HepG2 (cell line): ENCODE measurements at regions not wholly inside any gene's neighbourhood (a gene's known extent, or its start where the extent isn't known, plus 50 kb on each side); places are given as distances from the start of the nearest gene placed in this dataset.

Experiments
- ATAC-seq: fragments of 200-7000 bp; cut with Tn5 transposase; 3 replicates; pipeline ENCODE4 v1.9.1; 2020; ENCODE audit warnings: mild to moderate bottlenecking, moderate library complexity
- BruUV-seq: library from RNA; stranded (reverse); fragments of 400-500 nt; replicated peaks from 2 replicates; lab custom pipeline; 2021; lab: Mats Ljungman, UMichigan
- CTCF ChIA-PET: fragments of 300-600 bp; formaldehyde crosslinking; extraction: SDS; loops from one replicate; lab custom pipeline; 2021; ENCODE audit warnings: low total read pairs, inconsistent platforms, low intra/inter-chr PET ratio; lab: Yijun Ruan, JAX
- POLR2A ChIA-PET: fragments of 350-600 bp; sonication (Branson Sonifier 250); formaldehyde crosslinking; loops from one replicate; lab custom pipeline; 2020; ENCODE audit warnings: antibody characterized with exemption, inconsistent platforms; lab: Yijun Ruan, JAX
- DNase-seq: peaks from one replicate; pipeline ENCODE4 v3.0.0-alpha.2; 2015; ENCODE audit warnings: low spot score
- FAIRE-seq: peaks from 3 replicates; lab custom pipeline; 2011; peaks lifted over from hg19 to GRCh38; lab: Jason Lieb, UNC
- H2AFZ ChIP-seq: one replicate; pipeline ENCODE4 v1.6.1; 2011; ENCODE audit warnings: low read length, inconsistent platforms
- H3K27ac ChIP-seq: fragments of 300-600 bp; 3 replicates; pipeline ENCODE4 v1.8.0; 2011; ENCODE audit warnings: mixed run types, mild to moderate bottlenecking, mixed read lengths, low read length, inconsistent platforms; ENCODE audit not compliant: insufficient read depth; ENCODE audit errors: extremely low read length
- H3K27me3 ChIP-seq, 2 experiments: fragments of 200-600 bp in 1 of 2; 2 replicates in 1 of 2; 3 replicates in 1 of 2; pipeline versions ENCODE4 v1.6.0 to v1.8.0; 2011; ENCODE audit warnings: low read length in 2 of 2, mild to moderate bottlenecking in 2 of 2, moderate library complexity in 2 of 2, inconsistent platforms in 1 of 2; ENCODE audit not compliant: insufficient read depth in 2 of 2, control insufficient read depth in 1 of 2
- H3K36me3 ChIP-seq, 2 experiments: fragments of 200-600 bp in 1 of 2; replicated peaks in 1 of 2; 2 replicates in 1 of 2; 3 replicates in 1 of 2; pipeline versions ENCODE4 v1.5.1 to v1.8.0; 2011; ENCODE audit warnings: low read length in 2 of 2, inconsistent platforms in 1 of 2; ENCODE audit not compliant: insufficient read depth in 2 of 2, control insufficient read depth in 1 of 2
- H3K4me1 ChIP-seq: 2 replicates; pipeline ENCODE4 v1.5.1; 2012; ENCODE audit warnings: low read length, inconsistent platforms; ENCODE audit not compliant: insufficient read depth
- H3K4me2 ChIP-seq: 2 replicates; pipeline ENCODE4 v1.6.0; 2011; ENCODE audit warnings: low read depth, low read length, inconsistent platforms
- H3K4me3 ChIP-seq, 3 experiments: fragments of 200-600 bp in 1 of 3; sonication (generic), shearing (Covaris generic) in 1 of 3; replicated peaks in 1 of 3; 2 replicates each; pipeline ENCODE4 v1.5.1; 2011 to 2016; ENCODE audit warnings: low read length in 3 of 3, inconsistent platforms in 2 of 3, low read depth in 2 of 3, mild to moderate bottlenecking in 2 of 3, control low read depth in 1 of 3, mixed read lengths in 1 of 3; ENCODE audit not compliant: insufficient read depth in 1 of 3
- H3K79me2 ChIP-seq: one replicate; pipeline ENCODE4 v1.6.1; 2011; ENCODE audit warnings: low read length, inconsistent platforms; ENCODE audit not compliant: insufficient read depth
- H3K9ac ChIP-seq: 2 replicates; pipeline ENCODE4 v1.6.0; 2011; ENCODE audit warnings: mild to moderate bottlenecking, low read depth, low read length, inconsistent platforms; ENCODE audit not compliant: insufficient read depth
- H3K9me3 ChIP-seq: 2 replicates; pipeline ENCODE4 v1.5.1; 2012; ENCODE audit warnings: mild to moderate bottlenecking, low read length
- H4K20me1 ChIP-seq: 2 replicates; pipeline ENCODE4 v1.6.0; 2011; ENCODE audit warnings: inconsistent platforms, mild to moderate bottlenecking, low read length, moderate library complexity; ENCODE audit not compliant: insufficient read depth
- BATF2 ChIP-seq: sonication (generic); formaldehyde crosslinking; IDR thresholded peaks from 2 replicates; pipeline ENCODE4 v1.8.0; 2022; ENCODE audit warnings: mild to moderate bottlenecking, missing genetic modification reagents, moderate library complexity
- FOXP1 ChIP-seq, 2 experiments: fragments of 450-650 bp in 1 of 2; IDR thresholded peaks; 2 replicates each; pipeline ENCODE4 v1.6.1; 2017 to 2018; ENCODE audit warnings: antibody characterized with exemption in 1 of 2
- MAFF ChIP-seq: IDR thresholded peaks from 2 replicates; pipeline ENCODE4 v1.6.1; 2011; ENCODE audit warnings: low read depth, low read length, improper control_type of control experiment
- MAFK ChIP-seq, 2 experiments: IDR thresholded peaks in 1 of 2; conservative IDR thresholded peaks in 1 of 2; 2 replicates each; pipeline ENCODE4 v1.6.1; 2011; ENCODE audit warnings: improper control_type of control experiment in 2 of 2, low read length in 2 of 2
- ZNF362 ChIP-seq: sonication (generic); formaldehyde crosslinking; IDR thresholded peaks from 2 replicates; pipeline ENCODE4 v1.4.0; 2020; ENCODE audit warnings: missing genetic modification reagents, mild to moderate bottlenecking, borderline replicate concordance
- ZNF7 ChIP-seq: IDR thresholded peaks from 2 replicates; pipeline ENCODE4 v1.6.1; 2016; ENCODE audit warnings: missing biosample characterization, missing genetic modification reagents
- WGBS: methylation state at CpG from one replicate; pipeline ENCODE4 v1.1.6; 2017; ENCODE audit warnings: low lambda C conversion rate; 5-methylcytosine and 5-hydroxymethylcytosine counted together
- in situ Hi-C: cut with HindIII; loops from 2 replicates; pipeline ENCODE4 v1.10.0; 2017; ENCODE audit warnings: low pct_unique_long_range_greater_than_20kb; ENCODE audit not compliant: extremely low pct_ligation_motif_present
- intact Hi-C: fragments of 100-400 bp; cut with micrococcal nuclease; formaldehyde crosslinking; loops from one replicate; pipeline ENCODE4 v1.10.0; 2022; ENCODE audit not compliant: unreplicated experiment

- no peak for TF ChIP-seq BATF2 (CRISPR knock-in tag)
- no peak for TF ChIP-seq ZNF362 (CRISPR knock-in tag)
- no peak for TF ChIP-seq ZNF7
These were observed 1382.2 kb downstream of the PCDH18 start (continued) for GRCh38 chr4:136150046-136150445.

GRCh38 chr4:136136601-136137000, 1395.7 kb downstream of the PCDH18 start:
- ChIA-PET POLR2A (no interaction called here), CTCF (no interaction called here)
- H3K4me1 ChIP-seq, result no peaks in the 10 kb centered on the region
- no peak overlapping the region for H3K4me2 ChIP-seq
- FAIRE-seq (no peak), DNase-seq (no peak), ATAC-seq (no peak)
- H3K36me3 ChIP-seq, result no peaks in the 10 kb centered on the region
- peak; percentile 32 to 74; a peak in 3 of 4 replicates for TF ChIP-seq MAFK (conservative IDR thresholded peaks at IDR 0.05 in 1 of 2, IDR thresholded peaks at IDR 0.05 in 1 of 2; ENCODE audit: low read length in 2 of 2)
- peak; percentile 40; the same call in 1 of the 2 replicates for TF ChIP-seq MAFF
- no peak for TF ChIP-seq FOXP1 (IDR thresholded peaks at IDR 0.05)
- no peak for TF ChIP-seq FOXP1 (CRISPR knock-in tag; IDR thresholded peaks at IDR 0.05)
- intact Hi-C loops, result no loop called here
- 5% methylated on average over 3 of the region's 3 CpGs for WGBS
- no peak overlapping the region for H2AFZ ChIP-seq
- no peaks in the 10 kb centered on the region for H3K79me2 ChIP-seq
- in situ Hi-C loops, result no loop called here
- H4K20me1 ChIP-seq, result no peaks in the 10 kb centered on the region
- no peak overlapping the region for H3K4me3 ChIP-seq
- H3K27me3 ChIP-seq, result no peaks in the 10 kb centered on the region
- no peak overlapping the region for H3K9ac ChIP-seq
- no peak overlapping the region for H3K27ac ChIP-seq
- no TSS peak for BruUV-seq
- H3K9me3 ChIP-seq, result no peaks in the 10 kb centered on the region
